ENCODE measurements at regions not wholly inside any gene's neighbourhood (a gene's known extent, or its start where the extent isn't known, plus 50 kb on each side); places are given as distances from the start of the nearest gene placed in this dataset.

DNA sequence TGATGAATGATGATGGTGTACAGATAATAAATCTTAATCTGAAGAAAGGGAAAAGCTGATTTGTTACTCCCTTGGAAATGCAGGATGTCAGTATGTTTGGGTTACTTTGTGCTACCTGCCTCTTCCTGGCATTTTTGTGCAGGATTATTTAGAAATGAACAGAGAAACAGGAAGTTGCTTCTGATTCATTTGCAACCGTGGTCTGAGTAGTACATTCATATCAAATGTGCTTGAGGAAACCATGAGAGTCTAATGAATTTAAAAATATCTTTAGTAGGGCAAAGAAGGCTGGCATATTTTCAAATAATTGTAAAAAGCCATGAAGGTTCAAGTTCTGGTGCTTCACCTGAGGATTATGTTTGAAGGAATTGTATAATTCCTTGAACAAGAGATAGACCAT lies 391.6 kb downstream of the TMEM161B start (continued):
- TF ChIP-seq, protein P1, sequence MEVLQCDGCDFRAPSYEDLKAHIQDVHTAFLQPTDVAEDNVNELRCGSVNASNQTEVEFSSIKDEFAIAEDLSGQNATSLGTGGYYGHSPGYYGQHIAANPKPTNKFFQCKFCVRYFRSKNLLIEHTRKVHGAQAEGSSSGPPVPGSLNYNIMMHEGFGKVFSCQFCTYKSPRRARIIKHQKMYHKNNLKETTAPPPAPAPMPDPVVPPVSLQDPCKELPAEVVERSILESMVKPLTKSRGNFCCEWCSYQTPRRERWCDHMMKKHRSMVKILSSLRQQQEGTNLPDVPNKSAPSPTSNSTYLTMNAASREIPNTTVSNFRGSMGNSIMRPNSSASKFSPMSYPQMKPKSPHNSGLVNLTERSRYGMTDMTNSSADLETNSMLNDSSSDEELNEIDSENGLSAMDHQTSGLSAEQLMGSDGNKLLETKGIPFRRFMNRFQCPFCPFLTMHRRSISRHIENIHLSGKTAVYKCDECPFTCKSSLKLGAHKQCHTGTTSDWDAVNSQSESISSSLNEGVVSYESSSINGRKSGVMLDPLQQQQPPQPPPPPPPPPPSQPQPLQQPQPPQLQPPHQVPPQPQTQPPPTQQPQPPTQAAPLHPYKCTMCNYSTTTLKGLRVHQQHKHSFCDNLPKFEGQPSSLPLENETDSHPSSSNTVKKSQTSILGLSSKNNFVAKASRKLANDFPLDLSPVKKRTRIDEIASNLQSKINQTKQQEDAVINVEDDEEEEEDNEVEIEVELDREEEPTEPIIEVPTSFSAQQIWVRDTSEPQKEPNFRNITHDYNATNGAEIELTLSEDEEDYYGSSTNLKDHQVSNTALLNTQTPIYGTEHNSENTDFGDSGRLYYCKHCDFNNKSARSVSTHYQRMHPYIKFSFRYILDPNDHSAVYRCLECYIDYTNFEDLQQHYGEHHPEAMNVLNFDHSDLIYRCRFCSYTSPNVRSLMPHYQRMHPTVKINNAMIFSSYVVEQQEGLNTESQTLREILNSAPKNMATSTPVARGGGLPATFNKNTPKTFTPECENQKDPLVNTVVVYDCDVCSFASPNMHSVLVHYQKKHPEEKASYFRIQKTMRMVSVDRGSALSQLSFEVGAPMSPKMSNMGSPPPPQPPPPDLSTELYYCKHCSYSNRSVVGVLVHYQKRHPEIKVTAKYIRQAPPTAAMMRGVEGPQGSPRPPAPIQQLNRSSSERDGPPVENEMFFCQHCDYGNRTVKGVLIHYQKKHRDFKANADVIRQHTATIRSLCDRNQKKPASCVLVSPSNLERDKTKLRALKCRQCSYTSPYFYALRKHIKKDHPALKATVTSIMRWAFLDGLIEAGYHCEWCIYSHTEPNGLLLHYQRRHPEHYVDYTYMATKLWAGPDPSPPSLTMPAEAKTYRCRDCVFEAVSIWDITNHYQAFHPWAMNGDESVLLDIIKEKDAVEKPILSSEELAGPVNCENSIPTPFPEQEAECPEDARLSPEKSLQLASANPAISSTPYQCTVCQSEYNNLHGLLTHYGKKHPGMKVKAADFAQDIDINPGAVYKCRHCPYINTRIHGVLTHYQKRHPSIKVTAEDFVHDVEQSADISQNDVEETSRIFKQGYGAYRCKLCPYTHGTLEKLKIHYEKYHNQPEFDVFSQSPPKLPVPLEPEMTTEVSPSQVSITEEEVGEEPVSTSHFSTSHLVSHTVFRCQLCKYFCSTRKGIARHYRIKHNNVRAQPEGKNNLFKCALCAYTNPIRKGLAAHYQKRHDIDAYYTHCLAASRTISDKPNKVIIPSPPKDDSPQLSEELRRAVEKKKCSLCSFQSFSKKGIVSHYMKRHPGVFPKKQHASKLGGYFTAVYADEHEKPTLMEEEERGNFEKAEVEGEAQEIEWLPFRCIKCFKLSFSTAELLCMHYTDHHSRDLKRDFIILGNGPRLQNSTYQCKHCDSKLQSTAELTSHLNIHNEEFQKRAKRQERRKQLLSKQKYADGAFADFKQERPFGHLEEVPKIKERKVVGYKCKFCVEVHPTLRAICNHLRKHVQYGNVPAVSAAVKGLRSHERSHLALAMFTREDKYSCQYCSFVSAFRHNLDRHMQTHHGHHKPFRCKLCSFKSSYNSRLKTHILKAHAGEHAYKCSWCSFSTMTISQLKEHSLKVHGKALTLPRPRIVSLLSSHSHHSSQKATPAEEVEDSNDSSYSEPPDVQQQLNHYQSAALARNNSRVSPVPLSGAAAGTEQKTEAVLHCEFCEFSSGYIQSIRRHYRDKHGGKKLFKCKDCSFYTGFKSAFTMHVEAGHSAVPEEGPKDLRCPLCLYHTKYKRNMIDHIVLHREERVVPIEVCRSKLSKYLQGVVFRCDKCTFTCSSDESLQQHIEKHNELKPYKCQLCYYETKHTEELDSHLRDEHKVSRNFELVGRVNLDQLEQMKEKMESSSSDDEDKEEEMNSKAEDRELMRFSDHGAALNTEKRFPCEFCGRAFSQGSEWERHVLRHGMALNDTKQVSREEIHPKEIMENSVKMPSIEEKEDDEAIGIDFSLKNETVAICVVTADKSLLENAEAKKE (CRISPR knock-in tag; IDR thresholded peaks at IDR 0.05), result no peak
- TF ChIP-seq STAT1 (IDR thresholded peaks at IDR 0.05; ENCODE audit: unreplicated experiment) (no peak), EZH2phosphoT487 (IDR thresholded peaks at IDR 0.05; ENCODE audit: unreplicated experiment) (no peak), JUNB (IDR thresholded peaks at IDR 0.05; ENCODE audit: unreplicated experiment) (no peak), CREB1 (CRISPR knock-in tag; IDR thresholded peaks at IDR 0.05; ENCODE audit: low read depth) (no peak)
- TF ChIP-seq, protein P2, sequence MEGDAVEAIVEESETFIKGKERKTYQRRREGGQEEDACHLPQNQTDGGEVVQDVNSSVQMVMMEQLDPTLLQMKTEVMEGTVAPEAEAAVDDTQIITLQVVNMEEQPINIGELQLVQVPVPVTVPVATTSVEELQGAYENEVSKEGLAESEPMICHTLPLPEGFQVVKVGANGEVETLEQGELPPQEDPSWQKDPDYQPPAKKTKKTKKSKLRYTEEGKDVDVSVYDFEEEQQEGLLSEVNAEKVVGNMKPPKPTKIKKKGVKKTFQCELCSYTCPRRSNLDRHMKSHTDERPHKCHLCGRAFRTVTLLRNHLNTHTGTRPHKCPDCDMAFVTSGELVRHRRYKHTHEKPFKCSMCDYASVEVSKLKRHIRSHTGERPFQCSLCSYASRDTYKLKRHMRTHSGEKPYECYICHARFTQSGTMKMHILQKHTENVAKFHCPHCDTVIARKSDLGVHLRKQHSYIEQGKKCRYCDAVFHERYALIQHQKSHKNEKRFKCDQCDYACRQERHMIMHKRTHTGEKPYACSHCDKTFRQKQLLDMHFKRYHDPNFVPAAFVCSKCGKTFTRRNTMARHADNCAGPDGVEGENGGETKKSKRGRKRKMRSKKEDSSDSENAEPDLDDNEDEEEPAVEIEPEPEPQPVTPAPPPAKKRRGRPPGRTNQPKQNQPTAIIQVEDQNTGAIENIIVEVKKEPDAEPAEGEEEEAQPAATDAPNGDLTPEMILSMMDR (conservative IDR thresholded peaks at IDR 0.05; ENCODE audit: low read depth in 2 of 2), result no peak
- TF ChIP-seq, protein P3, sequence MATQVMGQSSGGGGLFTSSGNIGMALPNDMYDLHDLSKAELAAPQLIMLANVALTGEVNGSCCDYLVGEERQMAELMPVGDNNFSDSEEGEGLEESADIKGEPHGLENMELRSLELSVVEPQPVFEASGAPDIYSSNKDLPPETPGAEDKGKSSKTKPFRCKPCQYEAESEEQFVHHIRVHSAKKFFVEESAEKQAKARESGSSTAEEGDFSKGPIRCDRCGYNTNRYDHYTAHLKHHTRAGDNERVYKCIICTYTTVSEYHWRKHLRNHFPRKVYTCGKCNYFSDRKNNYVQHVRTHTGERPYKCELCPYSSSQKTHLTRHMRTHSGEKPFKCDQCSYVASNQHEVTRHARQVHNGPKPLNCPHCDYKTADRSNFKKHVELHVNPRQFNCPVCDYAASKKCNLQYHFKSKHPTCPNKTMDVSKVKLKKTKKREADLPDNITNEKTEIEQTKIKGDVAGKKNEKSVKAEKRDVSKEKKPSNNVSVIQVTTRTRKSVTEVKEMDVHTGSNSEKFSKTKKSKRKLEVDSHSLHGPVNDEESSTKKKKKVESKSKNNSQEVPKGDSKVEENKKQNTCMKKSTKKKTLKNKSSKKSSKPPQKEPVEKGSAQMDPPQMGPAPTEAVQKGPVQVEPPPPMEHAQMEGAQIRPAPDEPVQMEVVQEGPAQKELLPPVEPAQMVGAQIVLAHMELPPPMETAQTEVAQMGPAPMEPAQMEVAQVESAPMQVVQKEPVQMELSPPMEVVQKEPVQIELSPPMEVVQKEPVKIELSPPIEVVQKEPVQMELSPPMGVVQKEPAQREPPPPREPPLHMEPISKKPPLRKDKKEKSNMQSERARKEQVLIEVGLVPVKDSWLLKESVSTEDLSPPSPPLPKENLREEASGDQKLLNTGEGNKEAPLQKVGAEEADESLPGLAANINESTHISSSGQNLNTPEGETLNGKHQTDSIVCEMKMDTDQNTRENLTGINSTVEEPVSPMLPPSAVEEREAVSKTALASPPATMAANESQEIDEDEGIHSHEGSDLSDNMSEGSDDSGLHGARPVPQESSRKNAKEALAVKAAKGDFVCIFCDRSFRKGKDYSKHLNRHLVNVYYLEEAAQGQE (IDR thresholded peaks at IDR 0.05; ENCODE audit: unreplicated experiment), result no peak
- TF ChIP-seq, protein P4, sequence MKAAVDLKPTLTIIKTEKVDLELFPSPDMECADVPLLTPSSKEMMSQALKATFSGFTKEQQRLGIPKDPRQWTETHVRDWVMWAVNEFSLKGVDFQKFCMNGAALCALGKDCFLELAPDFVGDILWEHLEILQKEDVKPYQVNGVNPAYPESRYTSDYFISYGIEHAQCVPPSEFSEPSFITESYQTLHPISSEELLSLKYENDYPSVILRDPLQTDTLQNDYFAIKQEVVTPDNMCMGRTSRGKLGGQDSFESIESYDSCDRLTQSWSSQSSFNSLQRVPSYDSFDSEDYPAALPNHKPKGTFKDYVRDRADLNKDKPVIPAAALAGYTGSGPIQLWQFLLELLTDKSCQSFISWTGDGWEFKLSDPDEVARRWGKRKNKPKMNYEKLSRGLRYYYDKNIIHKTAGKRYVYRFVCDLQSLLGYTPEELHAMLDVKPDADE (IDR thresholded peaks at IDR 0.05), result no peak

Data from GM23338 (cell line).